ENCODE measurements at regions not wholly inside any gene's neighbourhood (a gene's known extent, or its start where the extent isn't known, plus 50 kb on each side); places are given as distances from the start of the nearest gene placed in this dataset.

GRCh38 chr2:146874260-146874658, 970.6 kb upstream of the ACVR2A start:
- DNase-seq (ENCODE audit: low read depth), result peak; percentile 89

GRCh38 chr2:146873646-146874259, 971.1 kb upstream of the ACVR2A start:
- no peak for DNase-seq (ENCODE audit: low read depth)

DNA sequence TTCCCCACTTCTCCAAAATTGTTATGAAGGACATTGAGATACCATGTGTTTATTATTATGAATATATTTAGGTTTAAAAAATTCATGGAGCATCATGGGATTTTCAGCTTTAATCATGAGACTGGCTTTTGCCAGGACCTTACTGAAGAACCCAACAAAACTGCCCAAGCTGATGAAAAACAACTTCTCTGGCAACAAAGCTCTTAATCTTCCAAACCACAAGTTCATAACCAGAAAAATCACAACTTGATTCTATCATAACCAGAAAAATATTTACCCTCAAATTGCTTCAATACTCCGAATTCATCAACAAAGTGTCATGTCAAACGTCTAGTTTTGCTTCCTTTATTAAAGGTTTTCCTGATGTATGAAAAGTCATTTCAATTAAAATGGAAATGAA, 971.8 kb upstream of the ACVR2A start:
- no peak for DNase-seq (ENCODE audit: low read depth)

DNA sequence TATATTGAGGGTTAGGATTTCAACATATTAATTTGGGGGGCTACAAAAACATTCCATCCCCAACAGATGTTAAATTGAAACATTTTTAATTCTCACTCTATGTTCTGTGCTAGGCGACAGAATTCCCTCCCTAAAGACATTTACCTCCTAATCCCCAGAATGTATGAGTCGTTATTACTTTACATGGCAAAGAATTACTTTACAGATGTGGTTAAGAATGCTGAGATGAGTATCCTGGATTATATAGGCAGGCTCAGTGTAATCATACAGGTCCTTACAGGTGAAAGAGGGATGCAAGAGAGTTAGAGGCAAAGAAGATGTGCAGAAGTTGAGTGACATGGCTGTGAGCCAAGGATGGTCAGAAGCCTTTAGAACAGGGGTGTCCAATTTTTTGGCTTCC, 974.1 kb upstream of the ACVR2A start:
- DNase-seq (ENCODE audit: low read depth), result peak; percentile 57

GRCh38 chr2:146869328-146869727, 975.5 kb upstream of the ACVR2A start:
- no peak for DNase-seq (ENCODE audit: low read depth)

- no peak for DNase-seq (ENCODE audit: low read depth)
Measured at GRCh38 chr2:146868051-146868450, 976.8 kb upstream of the ACVR2A start.

- no peak for DNase-seq (ENCODE audit: low read depth)
Measured at GRCh38 chr2:146867477-146867986, 977.3 kb upstream of the ACVR2A start.

GRCh38 chr2:146853741-146854444, 990.9 kb upstream of the ACVR2A start:
- peak; percentile 69 for DNase-seq (ENCODE audit: low read depth)

GRCh38 chr2:146852661-146853060, 992.2 kb upstream of the ACVR2A start:
- DNase-seq (ENCODE audit: low read depth), result no peak

DNA sequence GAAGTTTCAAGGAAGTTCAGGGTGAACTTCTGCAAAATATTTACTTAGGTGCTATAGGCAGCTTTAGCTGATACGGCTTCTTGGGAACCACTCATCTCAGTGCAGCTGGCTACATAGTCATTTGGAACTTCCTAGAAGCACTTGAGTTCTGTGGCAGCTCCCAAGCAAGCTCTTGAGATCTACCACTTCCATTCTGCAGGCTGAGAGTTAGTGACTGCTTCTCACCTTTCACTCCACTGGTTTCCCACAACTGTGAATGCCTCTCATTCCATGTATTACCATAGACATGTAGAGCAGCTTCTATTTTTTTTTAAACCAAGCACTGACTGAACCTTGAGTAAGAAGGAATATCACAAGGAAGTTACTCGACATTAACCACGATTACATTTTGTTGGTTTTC, 994.1 kb upstream of the ACVR2A start:
- DNase-seq (ENCODE audit: low read depth), result peak; percentile 7

GRCh38 chr2:146847846-146848245, 997.0 kb upstream of the ACVR2A start:
- no peak for DNase-seq (ENCODE audit: low read depth)

GRCh38 chr2:146844226-146844990, 1000.4 kb upstream of the ACVR2A start:
- peak; percentile 80 for DNase-seq (ENCODE audit: low read depth)

GRCh38 chr2:146837857-146838256, 1007.0 kb upstream of the ACVR2A start:
- DNase-seq (ENCODE audit: low read depth), result peak; percentile 16

DNA sequence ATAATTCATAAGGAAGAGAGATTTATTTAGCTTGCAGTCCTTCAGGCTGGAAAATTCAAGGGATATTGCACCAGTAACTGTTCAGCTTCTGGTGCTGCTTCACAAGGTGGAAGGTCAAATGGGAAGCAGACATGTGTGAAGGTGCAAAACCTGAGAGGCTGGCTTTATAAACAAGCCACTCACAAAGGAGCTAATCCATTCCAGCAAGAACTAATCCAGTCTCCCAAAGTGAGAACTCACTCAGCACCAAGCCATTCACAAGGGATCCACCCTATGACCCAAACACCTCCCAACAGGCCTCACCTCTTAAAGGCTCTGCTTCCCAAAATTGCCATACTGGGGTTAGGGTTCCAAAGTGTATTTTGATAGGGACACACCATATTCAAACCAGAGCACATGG, 1018.4 kb upstream of the ACVR2A start:
- DNase-seq (ENCODE audit: low read depth), result no peak

DNA sequence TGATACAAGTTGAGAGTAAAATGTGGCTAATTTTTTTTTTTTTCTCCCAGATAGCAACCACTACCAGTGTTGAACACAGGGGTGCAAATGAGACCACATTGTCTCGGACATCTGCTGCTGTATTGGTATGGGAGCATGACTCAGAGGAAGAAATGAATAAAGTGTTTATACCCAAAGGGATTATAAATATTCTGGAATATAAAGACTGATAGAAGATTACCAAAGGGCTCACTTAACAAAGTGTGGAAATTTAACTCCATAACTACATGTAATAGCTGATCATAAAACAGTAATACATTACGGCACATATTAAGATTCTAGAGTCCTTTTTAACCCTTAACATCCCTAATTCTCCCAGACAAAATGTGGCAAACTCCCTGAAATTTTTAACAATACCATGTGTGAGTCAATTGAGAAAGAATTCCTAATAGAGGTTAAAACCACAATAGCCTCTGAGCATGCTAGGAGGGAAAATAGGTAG, 1023.0 kb upstream of the ACVR2A start:
- DNase-seq (ENCODE audit: low read depth), result peak; percentile 89

DNA sequence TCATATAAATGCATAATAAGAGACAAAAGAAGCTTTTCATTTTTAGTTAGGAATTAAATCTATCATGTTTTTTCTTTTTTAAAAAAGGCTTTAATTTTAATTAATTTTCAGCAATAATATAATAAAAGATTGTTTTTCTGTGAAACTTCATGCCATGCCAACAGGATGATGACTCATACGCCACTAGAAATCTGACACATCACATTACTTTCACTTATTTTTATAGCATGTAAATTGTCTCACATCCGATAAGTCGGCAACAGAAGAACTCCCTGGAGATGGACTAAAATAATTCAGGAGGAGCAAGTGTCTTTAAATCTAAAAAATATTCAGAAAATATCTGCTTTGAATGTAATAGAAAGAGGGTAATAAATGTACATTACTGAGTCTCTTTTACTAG, 1024.2 kb upstream of the ACVR2A start:
- peak; percentile 87 for DNase-seq (ENCODE audit: low read depth)

DNA sequence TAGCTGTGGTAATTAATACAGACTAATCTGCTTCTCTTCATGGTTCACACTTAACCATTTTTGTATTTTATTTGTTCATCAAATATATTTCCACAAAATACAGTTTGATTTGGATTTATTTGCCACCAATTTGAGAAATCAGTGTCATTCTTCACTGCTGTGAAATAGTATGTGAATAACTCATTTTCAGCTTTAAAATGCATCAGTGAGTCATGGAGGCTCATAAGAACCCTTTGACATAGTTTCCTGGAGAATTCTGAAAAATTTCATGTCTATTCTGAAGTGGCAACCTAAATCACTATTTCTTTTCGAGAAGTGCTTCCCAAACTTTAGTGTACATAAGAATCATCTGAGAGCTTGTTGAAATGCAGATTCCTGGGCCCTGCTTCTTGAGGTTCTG, 1026.7 kb upstream of the ACVR2A start:
- peak; percentile 73 for DNase-seq (ENCODE audit: low read depth)

- no peak for DNase-seq (ENCODE audit: low read depth)
Measured at GRCh38 chr2:146817613-146818012, 1027.2 kb upstream of the ACVR2A start.

DNA sequence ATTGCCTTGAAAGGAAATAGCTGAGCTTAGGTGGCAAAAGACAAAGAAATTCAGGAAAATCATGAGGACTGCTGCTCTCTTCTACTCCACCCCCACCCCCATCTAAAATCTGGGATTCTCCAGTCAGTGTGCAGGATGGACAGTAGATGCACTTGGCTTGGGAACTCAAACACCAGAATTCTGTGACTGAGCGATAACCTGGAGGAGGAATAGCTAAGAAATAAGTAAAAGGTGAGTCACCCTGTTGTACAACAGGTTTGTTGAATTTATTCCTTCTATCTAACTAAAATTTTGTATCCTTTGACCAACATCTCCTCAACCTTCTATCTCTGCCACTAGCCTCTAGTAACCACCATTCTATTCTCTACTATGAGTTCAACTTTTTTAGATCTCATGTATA, 1029.9 kb upstream of the ACVR2A start:
- peak; percentile 43 for DNase-seq (ENCODE audit: low read depth)

DNA sequence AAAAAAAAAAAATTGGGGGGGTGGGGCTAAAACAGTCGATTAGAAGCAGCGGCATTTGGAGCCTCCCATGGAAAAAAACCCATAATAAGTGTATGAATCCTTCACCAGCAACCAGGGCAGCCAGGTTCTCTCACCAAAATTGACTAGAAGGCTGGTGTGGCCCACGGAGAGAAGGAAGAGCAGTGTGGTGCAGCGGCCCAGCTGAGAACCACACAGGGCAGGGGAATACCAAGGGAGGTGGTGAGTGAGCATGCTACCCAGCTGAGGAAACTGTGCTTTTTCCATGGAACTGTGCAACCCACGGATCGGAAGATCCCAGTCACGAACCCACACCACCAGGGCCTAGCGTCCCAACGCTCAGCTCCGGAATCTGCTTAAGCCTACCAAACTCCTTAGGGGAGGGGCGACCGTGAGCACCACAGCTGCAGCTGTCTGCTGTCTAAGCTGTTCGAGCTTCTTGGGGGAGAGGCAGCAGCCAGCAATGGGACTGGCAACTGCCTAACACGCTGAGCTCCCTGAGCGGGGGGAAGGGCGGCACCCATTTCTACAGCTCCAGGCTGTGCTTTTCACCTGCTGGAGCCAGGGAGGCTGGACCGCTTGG, 1037.2 kb upstream of the ACVR2A start:
- no peak for DNase-seq (ENCODE audit: low read depth)

DNA sequence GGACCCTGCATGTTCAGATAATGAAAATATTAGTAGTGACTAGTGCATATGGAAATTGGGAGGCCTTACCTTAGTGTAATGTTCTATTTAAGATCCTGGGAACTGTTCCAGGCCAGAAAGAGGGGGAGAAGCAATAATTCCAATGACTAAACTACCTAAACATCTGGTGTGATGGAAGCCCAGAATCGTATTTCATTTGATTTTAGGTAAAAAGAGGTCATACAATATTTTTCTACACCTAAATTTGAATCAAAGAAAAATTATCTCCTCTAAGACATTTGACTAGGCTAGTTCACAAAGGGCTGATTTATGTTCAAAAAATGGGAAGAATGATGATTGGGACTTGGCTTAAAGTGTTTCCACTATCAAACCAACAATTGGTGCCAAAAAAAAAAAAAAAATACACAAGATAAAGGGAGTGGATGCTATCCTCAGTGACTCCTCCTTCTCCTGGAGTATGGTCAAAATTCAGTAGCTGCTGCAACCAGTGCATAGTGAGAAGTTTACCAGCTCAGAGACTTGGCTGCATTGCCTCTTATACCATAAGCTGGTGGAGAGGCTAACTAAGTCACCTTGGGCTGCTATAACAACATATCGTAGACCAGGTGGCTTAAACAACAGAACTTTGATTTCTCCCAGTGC, 1038.3 kb upstream of the ACVR2A start:
- DNase-seq (ENCODE audit: low read depth), result peak; percentile 15

DNA sequence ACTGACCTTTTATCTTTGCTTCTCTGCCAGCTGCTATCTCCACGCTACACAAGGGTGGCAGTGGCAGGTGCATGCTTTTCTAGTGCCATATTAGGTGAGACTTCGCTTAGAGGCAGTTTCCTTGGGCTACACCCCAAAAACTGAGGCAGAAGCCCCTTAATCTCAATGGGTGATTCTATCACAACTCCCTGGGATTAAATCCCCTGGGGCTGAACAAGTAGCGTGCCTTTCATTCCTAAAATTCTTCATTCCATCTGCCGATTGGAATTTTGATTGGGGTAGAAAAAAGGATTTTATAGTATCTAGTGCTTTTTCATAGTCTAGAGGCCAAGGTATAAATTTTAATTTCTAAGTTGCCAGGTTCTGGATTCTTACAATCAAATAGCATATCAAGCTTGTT, 1040.5 kb upstream of the ACVR2A start:
- DNase-seq (ENCODE audit: low read depth), result no peak
